Mucosa of descending colon (tissue), 3 donors: ENCODE measurements at regions not wholly inside any gene's neighbourhood (a gene's known extent, or its start where the extent isn't known, plus 50 kb on each side); places are given as distances from the start of the nearest gene placed in this dataset.

Experiments used
- ATAC-seq: fragments of 200-7000 bp; cut with Tn5 transposase; one replicate; pipeline ENCODE4 v1.9.1; 2020; ENCODE audit warnings: mild to moderate bottlenecking, moderate library complexity
- DNase-seq, 3 donors: peaks; one replicate each; pipeline ENCODE4 v3.0.0-alpha.2; 2020
- H3K36me3 ChIP-seq: fragments of 200-600 bp; one replicate; pipeline ENCODE4 v1.8.0; 2021; ENCODE audit warnings: low read depth, mild to moderate bottlenecking
- H3K4me1 ChIP-seq: fragments of 200-600 bp; one replicate; pipeline ENCODE4 v1.8.0; 2021; ENCODE audit warnings: low read depth, mild to moderate bottlenecking
- H3K4me3 ChIP-seq: fragments of 200-600 bp; one replicate; pipeline ENCODE4 v1.8.0; 2021; ENCODE audit warnings: mild to moderate bottlenecking
- H3K9me3 ChIP-seq: fragments of 200-600 bp; one replicate; pipeline ENCODE4 v1.8.0; 2021; ENCODE audit warnings: mild to moderate bottlenecking
- CTCF ChIP-seq: fragments of 200-600 bp; IDR thresholded peaks from one replicate; pipeline ENCODE4 v1.8.0; 2022; ENCODE audit warnings: antibody characterized with exemption, mild to moderate bottlenecking
- intact Hi-C, 2 donors: fragments of 100-400 bp; cut with DNase I in 1 of 2; cut with micrococcal nuclease in 1 of 2; formaldehyde crosslinking; loops; one replicate each; pipeline versions ENCODE4 v1.11.0 to v1.11.1; 2022; cut with DNase I, micrococcal nuclease
- donor health status: DM: no; HTN: no; CAD: no; lungs with moderate emphysema.
- donor health status: DM: no; HTN: no; CAD: no.
- donor health status: DM: no; HTN: yes; CAD: no.

GRCh38 chr5:63727583-63727982, 234.7 kb downstream of the HTR1A start:
- no peak for ATAC-seq
- H3K4me1 ChIP-seq, result no peaks in the 10 kb centered on the region
- intact Hi-C loops, result no loop called here
- no peak for TF ChIP-seq CTCF
- no peak overlapping the region for H3K4me3 ChIP-seq
- no peak for DNase-seq
- no peaks in the 10 kb centered on the region for H3K9me3 ChIP-seq
- no peaks in the 10 kb centered on the region for H3K36me3 ChIP-seq

- intact Hi-C loops, result no loop called here
- Histone ChIP-seq H3K9me3 (no peaks in the 10 kb centered on the region), H3K4me3 (no peak overlapping the region), H3K36me3 (no peaks in the 10 kb centered on the region), H3K4me1 (no peaks in the 10 kb centered on the region)
- no peak for ATAC-seq
- TF ChIP-seq CTCF, result no peak
- no peak for DNase-seq
Measured at GRCh38 chr5:63726496-63726895, 235.7 kb downstream of the HTR1A start.

- intact Hi-C loops, result no loop called here
- ATAC-seq (no peak), DNase-seq (no peak)
- H3K4me1 ChIP-seq, result no peaks in the 10 kb centered on the region
- H3K9me3 ChIP-seq, result no peaks in the 10 kb centered on the region
- H3K4me3 ChIP-seq, result no peak overlapping the region
- no peaks in the 10 kb centered on the region for H3K36me3 ChIP-seq
- no peak for TF ChIP-seq CTCF
Measured at GRCh38 chr5:63719147-63719546, 243.1 kb downstream of the HTR1A start.

DNA sequence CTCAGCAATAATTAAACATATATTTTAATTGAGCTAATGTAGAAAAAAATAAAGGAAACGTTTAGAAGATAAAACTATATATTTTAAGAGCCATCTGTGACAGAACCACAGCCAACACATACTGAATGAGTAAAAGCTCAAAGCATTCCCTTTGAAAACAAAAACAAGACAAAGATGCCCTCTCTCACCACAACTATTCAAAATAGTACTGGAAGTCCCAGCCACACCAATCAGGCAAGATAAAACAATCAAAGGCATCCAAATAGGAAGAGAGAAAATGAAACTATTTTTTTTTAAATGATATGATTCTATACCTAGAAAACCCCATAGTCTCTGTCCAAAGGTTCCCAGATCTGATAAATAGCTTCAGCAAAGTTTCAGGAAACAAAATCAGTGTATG, 262.0 kb downstream of the HTR1A start:
- no peaks in the 10 kb centered on the region for H3K4me1 ChIP-seq
- TF ChIP-seq CTCF, result no peak
- DNase-seq (no peak), ATAC-seq (no peak)
- no peaks in the 10 kb centered on the region for H3K9me3 ChIP-seq
- intact Hi-C loops, result no loop called here
- no peak overlapping the region for H3K4me3 ChIP-seq
- no peaks in the 10 kb centered on the region for H3K36me3 ChIP-seq

DNA sequence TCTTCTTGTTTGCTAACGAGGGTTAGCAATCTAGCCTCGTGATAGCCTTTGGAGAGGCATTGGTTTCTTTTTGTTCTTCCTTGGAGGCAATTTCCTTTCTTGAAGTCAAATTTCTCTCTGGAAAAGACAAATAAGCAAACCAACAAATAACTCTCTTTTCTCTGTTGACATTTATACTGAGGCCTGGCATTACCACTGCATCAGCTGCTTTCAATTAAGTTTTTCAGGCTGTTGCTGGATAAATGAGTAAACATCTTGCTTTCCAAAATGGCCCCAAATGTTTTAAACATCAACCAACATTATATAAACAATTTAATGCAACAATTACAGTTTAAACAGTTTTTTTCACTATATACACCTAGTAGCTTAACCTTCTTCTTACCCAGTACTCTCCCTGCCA, 264.4 kb downstream of the HTR1A start:
- Histone ChIP-seq H3K4me1 (no peaks in the 10 kb centered on the region), H3K9me3 (no peaks in the 10 kb centered on the region), H3K4me3 (no peak overlapping the region), H3K36me3 (no peaks in the 10 kb centered on the region)
- DNase-seq, result no peak
- TF ChIP-seq CTCF, result no peak
- intact Hi-C loops, result no loop called here
- ATAC-seq, result no peak

- no peaks in the 10 kb centered on the region for H3K36me3 ChIP-seq
- no peak for DNase-seq
- H3K4me1 ChIP-seq, result no peaks in the 10 kb centered on the region
- intact Hi-C loops, result no loop called here
- H3K9me3 ChIP-seq, result no peaks in the 10 kb centered on the region
- ATAC-seq, result no peak
- H3K4me3 ChIP-seq, result no peak overlapping the region
- no peak for TF ChIP-seq CTCF
Measured at GRCh38 chr5:63690546-63690945, 271.7 kb downstream of the HTR1A start.
